GM12801 (cell line): ENCODE measurements at regions not wholly inside any gene's neighbourhood (a gene's known extent, or its start where the extent isn't known, plus 50 kb on each side); places are given as distances from the start of the nearest gene placed in this dataset.

Experiments
- CTCF ChIP-seq: IDR thresholded peaks from one replicate; pipeline ENCODE4 v1.5.1; 2011; ENCODE audit warnings: control low read depth; ENCODE audit not compliant: insufficient read length; ENCODE audit errors: extremely low read depth

GRCh38 chr5:173744551-173744950, 128.1 kb upstream of the BOD1 start:
- no peak for TF ChIP-seq CTCF

DNA sequence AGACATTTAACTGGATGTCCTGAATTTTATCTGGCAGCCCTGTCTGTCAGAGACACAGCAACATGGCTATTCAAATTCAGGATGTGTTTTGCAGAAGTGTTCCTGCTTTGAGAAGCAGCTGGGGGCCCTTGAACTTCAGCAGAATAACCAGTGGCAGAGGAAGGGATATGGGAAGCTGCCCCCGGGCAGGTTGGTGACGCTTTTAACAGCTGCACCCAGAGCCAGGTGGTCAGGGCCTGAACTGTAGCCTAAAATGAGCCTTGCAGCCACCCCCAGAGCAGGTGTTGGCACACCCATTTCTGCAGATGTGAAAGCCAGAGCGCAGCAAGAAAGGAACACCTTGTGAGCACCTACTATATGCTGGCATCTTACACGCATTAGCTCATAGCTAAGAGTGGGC, 128.7 kb upstream of the BOD1 start:
- no peak for TF ChIP-seq CTCF

DNA sequence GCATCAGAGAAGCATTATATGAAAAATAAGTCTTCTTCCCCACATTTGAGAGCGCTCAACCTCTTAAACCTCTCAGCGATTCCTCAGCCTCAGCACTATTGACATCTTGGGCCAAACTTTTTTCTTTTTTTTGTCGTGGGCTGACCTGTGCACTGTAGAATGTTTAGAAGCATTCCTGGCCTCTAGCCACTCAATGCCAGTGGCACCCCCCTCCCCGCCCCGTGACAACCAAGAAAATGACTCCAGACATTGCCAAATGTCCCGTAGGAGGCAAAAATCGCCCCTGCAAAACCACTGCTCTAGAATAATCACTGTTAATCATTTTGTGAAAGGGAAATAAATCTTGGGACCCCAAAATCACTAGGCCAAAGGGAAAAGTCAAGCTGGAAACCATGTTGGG, 129.1 kb upstream of the BOD1 start:
- TF ChIP-seq CTCF = no peak

DNA sequence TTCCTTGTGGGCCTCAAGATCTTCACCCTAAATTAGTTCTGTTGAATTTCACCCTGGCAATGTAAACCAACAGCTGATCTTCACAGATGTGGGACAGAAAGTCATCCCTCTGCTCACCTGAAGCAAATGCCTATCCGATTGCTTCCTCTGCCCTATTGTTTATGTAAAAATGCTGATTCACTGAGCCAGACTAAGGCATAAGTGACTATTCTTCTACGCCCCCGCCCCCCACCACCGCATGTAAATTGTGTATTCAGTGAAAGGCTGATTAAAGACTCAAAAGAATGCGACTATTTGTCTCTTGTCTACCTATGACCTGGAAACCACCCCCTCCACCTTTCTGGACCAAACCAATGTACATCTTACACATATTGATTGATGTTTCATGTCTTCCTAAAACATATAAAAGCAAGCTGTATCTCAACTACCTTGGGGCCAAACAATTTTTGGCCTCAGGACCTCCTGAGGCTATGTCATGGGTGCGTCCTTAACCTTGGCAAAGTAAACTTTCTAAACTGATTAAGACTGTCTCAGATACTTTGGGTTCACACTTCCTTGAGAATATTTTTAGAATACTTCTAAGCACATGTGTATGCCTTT, 129.7 kb upstream of the BOD1 start:
- TF ChIP-seq CTCF = no peak

- TF ChIP-seq CTCF = no peak
These were observed 131.4 kb upstream of the BOD1 start for GRCh38 chr5:173747876-173748275.

DNA sequence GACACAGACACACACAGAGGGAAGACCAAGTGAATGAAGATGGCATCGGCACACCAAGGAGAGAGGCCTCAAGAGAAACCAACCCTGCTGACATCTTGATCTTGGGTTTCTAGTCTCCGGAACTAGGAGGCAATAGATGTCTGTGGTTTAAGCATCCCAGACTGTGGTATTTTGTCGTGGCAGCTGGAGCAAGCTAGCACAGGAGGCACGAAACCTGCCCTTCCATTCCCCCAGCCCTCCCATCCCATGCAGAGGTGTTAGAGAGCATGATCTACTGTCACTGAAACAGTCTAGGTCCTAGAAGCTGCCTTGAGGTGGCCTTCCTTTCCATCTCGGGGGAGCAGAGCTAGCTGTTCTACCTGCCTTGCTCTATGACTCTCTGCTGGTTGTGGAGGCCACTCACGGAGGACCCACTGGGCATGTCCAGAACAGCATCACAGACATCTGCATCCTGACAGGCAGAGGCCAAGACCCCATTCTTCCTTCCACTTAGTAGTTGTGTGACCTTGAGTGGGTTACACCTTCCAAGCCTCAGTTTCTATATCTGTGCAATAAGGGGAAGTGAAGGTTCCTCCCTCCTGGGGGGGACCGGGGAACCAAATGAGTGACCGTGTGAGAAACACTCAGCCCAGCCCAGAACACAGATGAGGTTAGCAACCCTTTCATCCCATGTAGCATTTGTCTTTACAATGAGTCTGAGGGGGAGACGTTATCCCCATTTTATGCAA, 134.3 kb upstream of the BOD1 start:
- no peak for TF ChIP-seq CTCF

- TF ChIP-seq CTCF = no peak
These were observed 134.8 kb upstream of the BOD1 start for GRCh38 chr5:173751266-173751600.
